CD4-positive, alpha-beta T cell treated with Interleukin-21 for 1 hour (primary cell): ENCODE measurements at regions not wholly inside any gene's neighbourhood (a gene's known extent, or its start where the extent isn't known, plus 50 kb on each side); places are given as distances from the start of the nearest gene placed in this dataset.
"Not testable (repeated sequence)": the region's sequence is repeated elsewhere in the genome, so short reads cannot be mapped to it uniquely, and the experiment has no call there.

Source experiments
- DNase-seq: peaks from one replicate; pipeline ENCODE4 v3.0.0-alpha.2; 2020

GRCh38 chrX:136975684-136976470 is 57.9 kb downstream of the GPR101 start:
- DNase-seq = no peak

DNA sequence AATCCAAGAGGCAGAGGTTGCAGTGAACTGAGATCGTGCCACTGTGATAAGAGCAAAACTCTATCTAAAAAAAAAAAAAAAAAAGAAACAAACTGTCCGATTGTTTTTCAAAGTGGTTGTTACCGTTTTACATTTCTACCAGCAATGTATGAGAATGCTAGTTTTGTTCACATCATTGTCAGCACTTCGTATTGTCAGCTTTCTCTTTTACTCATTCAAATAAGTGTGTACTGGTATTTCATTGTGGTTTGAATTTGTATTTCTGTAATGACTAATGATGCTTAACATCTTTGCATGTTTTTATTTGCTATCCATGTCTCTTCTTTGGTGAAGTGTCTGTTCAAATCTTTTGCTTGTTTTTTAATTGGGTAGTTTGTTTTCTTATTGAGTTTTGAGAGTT is 65.8 kb downstream of the GPR101 start:
- DNase-seq = no peak

DNA sequence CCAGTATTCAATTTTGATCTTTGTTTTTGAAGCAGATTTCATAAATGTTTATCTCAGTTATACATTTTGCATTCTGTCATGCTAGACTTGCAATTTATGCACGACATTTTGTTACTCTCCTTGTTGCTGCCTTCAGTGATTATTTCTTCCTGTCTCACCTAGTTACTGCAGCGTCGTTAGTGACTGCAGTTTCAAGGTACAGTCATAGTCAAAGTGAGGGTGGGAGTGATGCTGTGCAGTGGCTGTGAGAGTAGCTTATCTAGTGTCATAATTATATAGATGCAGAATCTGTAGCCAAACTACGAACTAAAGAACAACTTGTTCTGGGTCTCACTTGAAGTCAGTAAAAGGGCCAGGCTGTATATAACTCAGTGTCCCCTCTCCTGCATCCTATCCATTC is 69.8 kb downstream of the GPR101 start:
- DNase-seq = no peak

GRCh38 chrX:136961594-136962135 is 72.1 kb downstream of the GPR101 start:
- no peak for DNase-seq

DNA sequence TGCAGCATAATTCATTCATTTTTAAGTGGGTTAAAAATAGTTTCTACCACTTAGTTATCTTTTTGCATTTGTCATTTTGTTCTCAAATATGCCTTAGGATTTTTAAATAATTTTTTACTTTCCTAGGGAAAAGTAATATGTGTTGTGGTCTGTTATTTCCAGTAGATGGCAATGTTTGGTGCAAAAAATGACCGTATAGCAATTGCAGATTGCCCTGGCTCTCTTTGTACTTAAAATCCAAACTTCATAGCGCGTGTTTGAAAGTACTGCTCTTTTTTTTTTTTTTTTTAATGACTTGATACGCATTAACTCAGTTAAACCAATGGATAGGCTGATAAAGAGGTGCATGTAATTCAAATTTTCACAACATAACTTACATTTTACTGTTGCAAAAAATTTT is 74.4 kb upstream of the RBMX start:
- peak; percentile 28 for DNase-seq

DNA sequence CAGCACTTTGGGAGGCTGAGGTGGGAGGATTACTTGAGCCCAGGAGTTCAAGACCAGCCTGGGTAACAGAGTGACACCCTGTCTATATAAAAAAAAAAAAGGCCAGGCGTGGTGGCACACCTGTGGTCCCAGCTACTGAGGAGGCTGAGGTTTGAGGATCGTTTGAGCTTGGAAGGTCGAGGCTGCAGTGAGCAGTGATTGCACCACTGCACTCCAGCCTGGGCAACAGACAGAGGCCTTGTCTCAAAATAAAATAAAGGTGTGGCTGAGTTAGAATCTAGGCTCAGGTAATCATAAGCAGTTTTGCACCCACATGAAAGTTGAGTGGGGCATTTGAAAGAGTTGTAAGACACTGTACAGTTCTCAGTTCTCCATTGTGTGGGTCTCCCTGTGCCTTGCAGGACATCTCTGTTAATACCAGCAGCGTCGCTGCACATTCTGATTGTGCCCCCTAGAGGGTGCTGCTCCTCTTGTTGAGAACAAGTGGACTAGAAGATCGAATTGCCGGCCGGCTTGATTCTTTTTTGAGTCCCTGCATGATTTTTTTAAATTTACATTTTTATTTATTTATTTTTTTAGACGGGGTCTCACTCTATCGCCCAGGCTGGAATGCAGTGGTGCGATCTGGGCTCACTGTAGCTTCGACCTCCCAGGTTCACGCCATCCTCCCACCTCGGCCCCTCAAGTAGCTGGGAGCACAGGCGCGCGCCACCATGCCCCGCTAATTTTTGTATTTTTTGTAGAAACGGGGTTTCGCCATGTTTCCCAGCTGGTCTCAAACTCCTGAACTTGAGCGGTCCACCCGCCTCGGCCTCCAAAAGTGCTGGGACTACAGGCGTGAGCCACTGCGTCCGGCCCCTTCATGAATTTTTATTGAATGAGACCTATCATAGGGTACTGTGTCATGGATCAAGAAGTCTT is 73.6 kb upstream of the RBMX start:
- peak; percentile 62 for DNase-seq

GRCh38 chrX:136950211-136950610 is 69.7 kb upstream of the RBMX start:
- DNase-seq = no peak

GRCh38 chrX:136941396-136942337 is 61.1 kb upstream of the RBMX start:
- no peak for DNase-seq

- DNase-seq = no peak
Observed at GRCh38 chrX:136936183-136936549, 55.6 kb upstream of the RBMX start.

DNA sequence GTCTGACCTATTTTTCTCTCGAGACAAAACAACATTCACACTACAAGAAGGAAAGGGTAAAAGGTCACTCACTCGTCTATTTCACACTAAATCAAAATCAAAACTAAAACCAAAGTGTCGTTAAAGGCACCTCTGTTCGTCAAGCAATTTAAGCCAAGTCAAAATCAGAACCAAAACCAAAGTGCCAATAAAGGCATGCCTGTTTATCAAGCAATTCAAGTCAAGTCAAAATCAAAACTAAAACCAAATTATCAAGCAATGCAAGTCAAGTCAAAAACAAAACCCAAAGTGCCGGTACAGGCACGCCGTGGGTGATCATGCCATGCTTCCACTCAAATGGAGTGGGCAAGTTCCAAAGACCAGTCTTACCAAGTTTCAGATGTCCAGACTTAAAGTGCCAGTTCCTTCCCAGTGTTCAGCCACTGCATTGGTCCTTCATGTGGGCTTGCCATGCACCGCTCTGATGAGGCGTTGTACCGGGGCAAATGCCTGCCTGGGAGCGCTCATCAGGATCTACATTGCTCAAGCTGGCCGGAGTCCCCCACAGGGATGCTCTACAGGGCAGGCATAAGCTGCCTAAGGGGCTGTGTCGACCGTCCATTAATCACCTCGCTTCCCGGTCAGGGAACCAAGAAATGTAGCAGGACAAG is 55.1 kb upstream of the RBMX start:
- peak; percentile 9 for DNase-seq

- not testable (repeated sequence) for DNase-seq
Observed at GRCh38 chrX:136934652-136935051, 54.1 kb upstream of the RBMX start.

- DNase-seq = no peak
Observed at GRCh38 chrX:136933611-136934145, 53.2 kb upstream of the RBMX start.

DNA sequence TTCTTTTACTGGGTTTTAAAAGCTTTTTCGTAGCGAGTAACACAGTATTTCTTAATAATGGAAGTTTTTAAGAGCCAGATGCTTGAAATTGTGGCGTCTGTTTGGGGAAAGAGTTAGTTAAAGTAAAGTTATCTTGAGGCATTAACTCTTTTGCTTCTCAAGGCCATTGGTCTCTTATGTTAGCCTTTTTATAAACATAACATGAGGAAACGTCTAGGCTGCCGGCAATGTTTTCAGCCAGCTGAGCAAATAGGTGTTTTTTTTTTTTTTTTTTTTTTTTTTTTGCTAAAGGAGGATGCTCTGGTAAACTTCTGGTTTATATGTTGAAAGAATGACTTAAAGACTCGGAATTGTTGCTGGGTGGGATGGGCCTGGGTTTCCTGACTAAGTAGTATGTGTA is 51.1 kb upstream of the RBMX start:
- no peak for DNase-seq
